Mucosa of stomach (tissue), 1 donor: ENCODE measurements at regions not wholly inside any gene's neighbourhood (a gene's known extent, or its start where the extent isn't known, plus 50 kb on each side); places are given as distances from the start of the nearest gene placed in this dataset.
A peak's percentile ranks its signal among the peaks of the same experiment; 100 is the strongest.
"Not testable (repeated sequence)": the region's sequence is repeated elsewhere in the genome, so short reads cannot be mapped to it uniquely, and the experiment has no call there.

Experiments used
- H3K27me3 ChIP-seq: one replicate; pipeline ENCODE4 v1.7.0; 2013; ENCODE audit warnings: mild to moderate bottlenecking, low read length; ENCODE audit not compliant: control insufficient read depth, insufficient read depth
- H3K36me3 ChIP-seq: one replicate; pipeline ENCODE4 v1.7.0; 2013; ENCODE audit warnings: low read length; ENCODE audit not compliant: control insufficient read depth, insufficient read depth
- H3K4me1 ChIP-seq: one replicate; pipeline ENCODE4 v1.7.0; 2013; ENCODE audit warnings: mild to moderate bottlenecking, low read length; ENCODE audit not compliant: control insufficient read depth, insufficient read depth
- H3K4me3 ChIP-seq: one replicate; pipeline ENCODE4 v1.7.0; 2013; ENCODE audit warnings: low read length
- H3K9ac ChIP-seq: one replicate; pipeline ENCODE4 v1.7.0; 2013; ENCODE audit warnings: mild to moderate bottlenecking, low read length, moderate library complexity
- H3K9me3 ChIP-seq: one replicate; pipeline ENCODE4 v1.7.0; 2013; ENCODE audit warnings: mild to moderate bottlenecking, low read length, moderate library complexity; ENCODE audit not compliant: control insufficient read depth
- donor health status: Pancreatic carcinoma.

- Histone ChIP-seq H3K9ac (no peak overlapping the region), H3K4me3 (no peak overlapping the region), H3K36me3 (no peaks in the 10 kb centered on the region), H3K9me3 (no peaks in the 10 kb centered on the region), H3K27me3 (peaks cover 4% of the 10 kb centered on the region), H3K4me1 (no peaks in the 10 kb centered on the region)
Observed at GRCh38 chr5:77863181-77863580, 87.0 kb upstream of the TBCA start.

GRCh38 chr5:77861576-77861975, 85.4 kb upstream of the TBCA start:
- no peaks in the 10 kb centered on the region for H3K9me3 ChIP-seq
- no peaks in the 10 kb centered on the region for H3K4me1 ChIP-seq
- H3K27me3 ChIP-seq, result peaks cover under 1% of the 10 kb centered on the region
- H3K4me3 ChIP-seq, result no peak overlapping the region
- no peak overlapping the region for H3K9ac ChIP-seq
- no peaks in the 10 kb centered on the region for H3K36me3 ChIP-seq

GRCh38 chr5:77859306-77859705, 83.2 kb upstream of the TBCA start:
- Histone ChIP-seq H3K36me3 (no peaks in the 10 kb centered on the region), H3K4me1 (no peaks in the 10 kb centered on the region), H3K9ac (no peak overlapping the region), H3K9me3 (no peaks in the 10 kb centered on the region), H3K27me3 (peaks cover 3% of the 10 kb centered on the region), H3K4me3 (no peak overlapping the region)

GRCh38 chr5:77858678-77859077, 82.5 kb upstream of the TBCA start:
- H3K9me3 ChIP-seq, H3K36me3 ChIP-seq: not testable (repeated sequence)

GRCh38 chr5:77855369-77855768, 79.2 kb upstream of the TBCA start:
- H3K36me3 ChIP-seq, result no peaks in the 10 kb centered on the region
- H3K4me3 ChIP-seq, result no peak overlapping the region
- peaks cover 37% of the 10 kb centered on the region for H3K27me3 ChIP-seq
- no peak overlapping the region for H3K9ac ChIP-seq
- H3K4me1 ChIP-seq, result peaks cover 12% of the 10 kb centered on the region
- H3K9me3 ChIP-seq, result no peaks in the 10 kb centered on the region

More at GRCh38 chr5:77858678-77859077, 82.5 kb upstream of the TBCA start:
- H3K9ac ChIP-seq, H3K4me3 ChIP-seq, H3K4me1 ChIP-seq, H3K27me3 ChIP-seq: not testable (repeated sequence)

GRCh38 chr5:77853353-77853907, 77.3 kb upstream of the TBCA start:
- H3K27me3 ChIP-seq, result peaks cover 40% of the 10 kb centered on the region

GRCh38 chr5:77852514-77853352, 76.6 kb upstream of the TBCA start:
- no peak overlapping the region for H3K4me3 ChIP-seq
- H3K27me3 ChIP-seq, result peaks cover 47% of the 10 kb centered on the region
- no peaks in the 10 kb centered on the region for H3K36me3 ChIP-seq
- H3K9ac ChIP-seq, result peak overlapping the region; percentile 22
- H3K9me3 ChIP-seq, result no peaks in the 10 kb centered on the region
- H3K4me1 ChIP-seq, result peaks cover 12% of the 10 kb centered on the region

More at GRCh38 chr5:77853353-77853907, 77.3 kb upstream of the TBCA start:
- no peaks in the 10 kb centered on the region for H3K36me3 ChIP-seq
- H3K9ac ChIP-seq, result no peak overlapping the region
- H3K4me1 ChIP-seq, result peaks cover 12% of the 10 kb centered on the region
- no peak overlapping the region for H3K4me3 ChIP-seq
- H3K9me3 ChIP-seq, result no peaks in the 10 kb centered on the region

GRCh38 chr5:77852068-77852513, 76.0 kb upstream of the TBCA start:
- Histone ChIP-seq H3K27me3 (peaks cover 54% of the 10 kb centered on the region), H3K9me3 (no peaks in the 10 kb centered on the region), H3K4me1 (peaks cover 12% of the 10 kb centered on the region), H3K4me3 (peak overlapping the region; percentile 31), H3K36me3 (no peaks in the 10 kb centered on the region), H3K9ac (peak overlapping the region; percentile 39)

- H3K36me3 ChIP-seq, result no peaks in the 10 kb centered on the region
- H3K9ac ChIP-seq, result peak overlapping the region; percentile 39
- peaks cover 60% of the 10 kb centered on the region for H3K27me3 ChIP-seq
- H3K9me3 ChIP-seq, result no peaks in the 10 kb centered on the region
- peaks cover 12% of the 10 kb centered on the region for H3K4me1 ChIP-seq
- peak overlapping the region; percentile 31 for H3K4me3 ChIP-seq
Observed at GRCh38 chr5:77851176-77852067, 75.3 kb upstream of the TBCA start.

- H3K9ac ChIP-seq, result peak overlapping the region; percentile 39
- H3K4me3 ChIP-seq, result no peak overlapping the region
- peaks cover 67% of the 10 kb centered on the region for H3K27me3 ChIP-seq
- no peaks in the 10 kb centered on the region for H3K36me3 ChIP-seq
- peaks cover 12% of the 10 kb centered on the region for H3K4me1 ChIP-seq
- H3K9me3 ChIP-seq, result no peaks in the 10 kb centered on the region
Observed at GRCh38 chr5:77850536-77851175, 74.5 kb upstream of the TBCA start.

GRCh38 chr5:77849308-77849900, 73.3 kb upstream of the TBCA start:
- Histone ChIP-seq H3K9me3 (no peaks in the 10 kb centered on the region), H3K4me1 (peaks cover 12% of the 10 kb centered on the region), H3K27me3 (peaks cover 77% of the 10 kb centered on the region), H3K4me3 (no peak overlapping the region), H3K36me3 (no peaks in the 10 kb centered on the region), H3K9ac (no peak overlapping the region)
